Common myeloid progenitor, CD34-positive (primary cell): ENCODE measurements at regions not wholly inside any gene's neighbourhood (a gene's known extent, or its start where the extent isn't known, plus 50 kb on each side); places are given as distances from the start of the nearest gene placed in this dataset.

Experiments used
- CTCF ChIA-PET: fragments of 350-600 bp; sonication (Branson Sonifier 250); formaldehyde crosslinking; loops from one replicate; lab custom pipeline; 2021; ENCODE audit warnings: antibody characterized with exemption; lab: Charles Lee
- POLR2A ChIA-PET: fragments of 350-600 bp; sonication (Branson Sonifier 250); formaldehyde crosslinking; loops from one replicate; lab custom pipeline; 2021; ENCODE audit warnings: antibody characterized with exemption; lab: Charles Lee
- DNase-seq, 3 donors: peaks; one replicate each; pipeline versions ENCODE4 v3.0.0 to v3.0.0-alpha.2; 2013
- H3K27ac ChIP-seq, 2 experiments: 1 replicate in 1 of 2; 2 replicates in 1 of 2; pipeline ENCODE4 v1.7.0; 2013; ENCODE audit warnings: inconsistent platforms in 2 of 2, low read length in 2 of 2, mild to moderate bottlenecking in 2 of 2, low read depth in 1 of 2, moderate library complexity in 1 of 2; ENCODE audit not compliant: severe bottlenecking in 2 of 2, insufficient read depth in 1 of 2, poor library complexity in 1 of 2
- H3K27me3 ChIP-seq, 5 experiments: replicated peaks in 2 of 5; 1 replicate in 3 of 5; 2 replicates in 2 of 5; pipeline versions ENCODE4 v1.6.1 to v1.7.0; 2013; ENCODE audit warnings: low read length in 4 of 5, mild to moderate bottlenecking in 2 of 5, moderate library complexity in 2 of 5, inconsistent platforms in 1 of 5; ENCODE audit not compliant: insufficient read depth in 5 of 5, control insufficient read depth in 4 of 5
- H3K36me3 ChIP-seq, 4 experiments: 1 replicate in 2 of 4; 2 replicates in 2 of 4; pipeline versions ENCODE4 v1.6.1 to v1.7.0; 2013; ENCODE audit warnings: low read length in 3 of 4, control low read depth in 1 of 4, mild to moderate bottlenecking in 1 of 4; ENCODE audit not compliant: control insufficient read depth in 4 of 4, insufficient read depth in 4 of 4
- H3K4me1 ChIP-seq, 4 experiments: 1 replicate in 3 of 4; 2 replicates in 1 of 4; pipeline versions ENCODE4 v1.6.1 to v1.7.1; 2013; ENCODE audit warnings: low read length in 3 of 4, mild to moderate bottlenecking in 3 of 4, control low read depth in 1 of 4, inconsistent platforms in 1 of 4, moderate library complexity in 1 of 4; ENCODE audit not compliant: control insufficient read depth in 4 of 4, insufficient read depth in 4 of 4; ENCODE audit errors: control extremely low read depth in 1 of 4
- H3K4me3 ChIP-seq, 7 experiments: 1 replicate in 4 of 7; 2 replicates in 3 of 7; pipeline versions ENCODE4 v1.5.1 to v1.7.0; 2013; ENCODE audit warnings: mild to moderate bottlenecking in 7 of 7, low read length in 6 of 7, moderate library complexity in 6 of 7, inconsistent platforms in 2 of 7, low read depth in 2 of 7, control low read depth in 1 of 7; ENCODE audit not compliant: insufficient read depth in 4 of 7, control insufficient read depth in 1 of 7; ENCODE audit errors: extremely low read depth in 1 of 7
- H3K9me3 ChIP-seq, 5 experiments: 1 replicate in 4 of 5; 2 replicates in 1 of 5; pipeline versions ENCODE4 v1.6.1 to v1.7.1; 2013; ENCODE audit warnings: low read length in 4 of 5, mild to moderate bottlenecking in 2 of 5, inconsistent platforms in 1 of 5, low read depth in 1 of 5, moderate library complexity in 1 of 5; ENCODE audit not compliant: control insufficient read depth in 4 of 5, insufficient read depth in 2 of 5; ENCODE audit errors: control extremely low read depth in 1 of 5
- WGBS: methylation state at CpG from one replicate; pipeline ENCODE4 v1.1.5; 2013; ENCODE audit not compliant: insufficient coverage; 5-methylcytosine and 5-hydroxymethylcytosine counted together

DNA sequence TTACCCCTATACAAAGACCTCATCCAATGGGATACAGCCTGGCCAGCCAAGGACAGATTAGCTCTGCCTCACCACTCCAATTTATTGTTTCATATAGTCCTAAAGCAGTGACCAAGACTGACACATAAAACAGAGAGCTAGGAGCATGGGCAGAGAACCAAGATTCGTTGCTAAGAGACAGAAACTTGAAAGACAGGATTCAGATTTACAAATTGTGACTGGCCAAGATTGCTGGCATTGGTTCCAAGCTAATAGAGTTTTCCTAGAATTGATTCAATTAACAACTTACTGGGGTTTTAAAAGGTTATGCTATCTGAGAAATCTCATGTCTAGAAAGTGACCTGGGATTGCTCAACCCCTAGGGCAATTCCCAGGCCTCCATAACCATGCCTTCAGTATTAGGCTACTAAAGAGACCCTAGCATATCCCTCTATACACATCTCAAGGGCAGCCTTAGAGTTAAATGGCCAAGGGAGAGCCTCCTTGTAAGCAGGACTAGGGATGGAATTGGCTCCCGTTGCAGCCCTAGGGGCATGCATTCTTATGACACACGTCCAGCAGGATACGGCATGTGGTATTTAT lies 75.6 kb downstream of the ICOS start:
- 93% methylated on average over 3 of the region's 4 CpGs for WGBS
- Histone ChIP-seq H3K4me3 (no peak overlapping the region), H3K9me3 (no peaks in the 10 kb centered on the region), H3K4me1 (no peaks in the 10 kb centered on the region), H3K27me3 (no peaks in the 10 kb centered on the region), H3K36me3 (no peaks in the 10 kb centered on the region), H3K27ac (no peak overlapping the region)
- POLR2A ChIA-PET: no interaction called here
- CTCF ChIA-PET: interaction anchor here (1.5 kb wide), 1 partner anchor 10 kb away, joined by 3 read pairs; no protein-coding TSS in a partner anchor
- no peak for DNase-seq

DNA sequence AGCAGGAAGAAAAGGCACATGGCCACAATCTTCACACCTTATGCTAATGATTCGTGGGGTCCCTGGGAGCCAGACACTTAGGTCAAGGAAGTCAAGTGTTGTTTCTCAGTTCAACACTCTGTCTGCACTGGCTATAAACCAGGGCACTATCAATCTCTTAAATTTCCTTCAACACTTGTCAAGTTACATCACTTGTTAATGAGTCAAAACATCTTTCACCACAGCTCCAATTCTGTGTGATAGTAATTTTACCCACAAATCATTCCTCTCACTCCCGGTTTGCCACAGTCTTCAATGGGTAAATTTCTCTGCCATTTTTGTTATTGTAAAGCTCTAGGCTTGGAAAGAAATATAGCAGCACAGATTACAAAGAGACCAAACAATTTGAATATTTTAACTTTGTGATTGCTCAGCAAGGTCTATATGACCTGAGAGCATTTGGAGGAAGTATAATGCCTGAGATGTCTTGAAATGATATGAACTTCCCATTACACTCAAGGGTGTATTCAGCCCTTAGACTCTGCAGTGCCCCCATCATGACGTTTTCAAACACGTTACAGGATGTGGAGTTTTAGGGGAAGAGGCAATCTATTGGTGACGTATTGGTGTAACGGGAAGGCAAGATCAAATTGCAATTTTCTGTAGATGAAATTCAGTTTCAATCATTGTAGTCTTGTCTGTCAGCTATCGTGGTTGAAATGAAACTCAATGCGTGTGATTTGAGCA lies 78.7 kb downstream of the ICOS start:
- Histone ChIP-seq H3K9me3 (no peaks in the 10 kb centered on the region), H3K27ac (no peak overlapping the region), H3K4me3 (no peak overlapping the region), H3K4me1 (no peaks in the 10 kb centered on the region), H3K36me3 (no peaks in the 10 kb centered on the region), H3K27me3 (no peaks in the 10 kb centered on the region)
- CTCF ChIA-PET: no interaction called here
- no peak for DNase-seq
- POLR2A ChIA-PET: no interaction called here
- WGBS: 79% methylated on average over 6 of the region's 8 CpGs

DNA sequence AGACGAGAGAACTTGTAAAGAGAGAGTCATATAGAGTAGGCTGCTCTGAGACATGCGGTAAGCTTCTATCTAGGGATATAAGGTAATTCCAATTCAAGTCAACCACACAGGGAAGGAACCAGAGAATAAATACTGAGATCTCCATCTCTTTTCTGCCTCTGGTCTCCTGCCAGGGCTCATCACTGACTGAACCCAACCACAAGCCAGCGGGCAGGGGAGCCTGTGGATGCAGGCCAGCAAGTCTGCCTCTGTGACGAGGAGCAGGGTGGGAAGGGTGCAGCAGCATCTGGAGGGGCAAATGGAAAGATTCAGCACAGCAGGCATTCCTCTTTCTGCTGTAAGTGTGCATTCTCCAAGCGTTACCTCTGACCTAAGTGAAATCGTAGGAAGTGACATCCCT lies 82.2 kb downstream of the ICOS start:
- ChIA-PET POLR2A (no interaction called here), CTCF (no interaction called here)
- Histone ChIP-seq H3K27me3 (no peaks in the 10 kb centered on the region), H3K9me3 (no peaks in the 10 kb centered on the region), H3K4me1 (no peaks in the 10 kb centered on the region), H3K27ac (no peak overlapping the region), H3K4me3 (no peak overlapping the region), H3K36me3 (no peaks in the 10 kb centered on the region)
- DNase-seq: no peak
- 100% methylated on average over 5 of the region's 6 CpGs for WGBS

DNA sequence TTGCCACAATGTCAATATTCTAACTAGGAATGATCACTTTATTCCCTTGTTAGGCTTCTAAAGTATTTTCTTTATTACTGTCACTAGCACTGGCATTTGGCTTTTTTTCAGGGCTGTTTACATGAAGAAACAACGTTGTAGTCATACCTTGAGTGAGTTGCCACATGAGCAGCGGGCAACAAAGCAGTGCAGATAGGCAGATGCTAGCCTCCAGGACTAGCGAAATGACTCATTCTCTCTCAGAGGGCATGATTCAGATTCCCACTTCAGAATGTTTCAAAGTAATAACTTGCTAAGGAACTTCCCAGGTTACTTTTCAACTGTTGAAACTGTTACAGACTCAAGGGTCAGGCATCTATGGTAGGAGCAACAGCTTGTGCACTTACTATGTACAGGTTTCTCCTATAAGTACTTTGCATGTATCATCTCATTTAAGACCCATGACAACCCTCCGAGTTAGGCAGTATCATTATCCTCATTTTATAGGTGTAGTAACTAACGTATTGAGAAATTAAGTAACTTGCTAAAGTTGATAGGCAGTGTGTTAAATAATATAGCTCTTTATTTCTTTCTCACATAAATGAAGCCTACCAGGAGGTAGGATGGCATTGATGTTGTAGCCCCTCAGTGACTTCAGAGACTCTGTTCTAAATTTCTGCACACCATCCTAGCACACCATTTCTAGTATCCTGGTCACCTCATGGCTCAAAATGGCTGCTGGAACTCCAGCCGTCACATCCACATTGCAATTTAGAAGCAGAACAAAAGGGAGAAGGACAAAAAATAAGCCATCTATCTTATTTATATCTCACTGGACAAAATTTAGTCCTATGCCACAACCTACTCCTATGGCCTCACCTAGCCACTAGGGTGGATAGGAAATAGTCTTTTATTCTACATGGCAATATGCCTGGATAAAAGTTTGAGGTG lies 83.3 kb downstream of the ICOS start:
- no peaks in the 10 kb centered on the region for H3K36me3 ChIP-seq
- DNase-seq: no peak
- H3K27me3 ChIP-seq: no peaks in the 10 kb centered on the region
- H3K27ac ChIP-seq: no peak overlapping the region
- no peaks in the 10 kb centered on the region for H3K4me1 ChIP-seq
- POLR2A ChIA-PET: no interaction called here
- WGBS: 91% methylated on average over 4 of the region's 6 CpGs
- H3K9me3 ChIP-seq: no peaks in the 10 kb centered on the region
- CTCF ChIA-PET: no interaction called here
- H3K4me3 ChIP-seq: no peak overlapping the region

DNA sequence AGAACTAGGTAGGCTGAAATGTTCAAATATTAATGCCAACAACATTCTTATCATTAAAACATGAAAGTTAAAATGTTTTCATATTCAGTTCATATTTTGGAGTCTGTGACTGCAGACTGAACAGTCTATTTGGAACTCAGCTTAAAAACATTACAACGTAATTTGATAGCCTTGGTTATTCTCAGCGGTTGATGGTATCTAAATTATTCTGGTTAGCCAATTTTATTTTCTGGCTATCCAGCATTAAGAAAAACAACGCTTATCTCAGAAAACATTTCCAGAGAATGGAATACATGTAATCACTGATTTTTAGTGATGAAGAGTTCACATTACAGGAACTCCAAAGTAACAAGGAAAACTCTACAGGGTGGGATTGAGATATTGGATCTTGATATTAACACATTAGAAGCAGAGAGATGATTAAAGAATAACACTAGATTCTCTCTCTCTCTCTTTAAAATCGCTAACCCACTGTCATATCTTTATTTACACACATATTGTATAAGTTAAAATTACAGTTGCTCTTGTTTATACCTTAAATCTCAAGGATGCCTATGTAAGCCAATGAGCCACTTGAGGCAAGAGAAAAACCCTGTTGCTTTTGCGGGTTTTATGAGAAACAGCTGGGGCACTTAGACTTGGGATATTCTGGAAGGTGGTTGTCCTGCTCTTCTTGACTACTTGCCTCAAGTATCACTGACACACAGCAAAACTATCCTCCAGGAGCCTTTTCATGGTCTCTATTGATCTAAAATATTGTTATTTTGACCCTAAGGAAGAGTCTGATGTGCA lies 84.9 kb downstream of the ICOS start:
- no peaks in the 10 kb centered on the region for H3K27me3 ChIP-seq
- H3K4me1 ChIP-seq: peaks cover 0 to 2% (median under 1%) of the 10 kb centered on the region in 4 experiments
- WGBS: 94% methylated on average over 3 of the region's 5 CpGs
- no peak overlapping the region for H3K27ac ChIP-seq
- no peak for DNase-seq
- H3K36me3 ChIP-seq: no peaks in the 10 kb centered on the region
- ChIA-PET CTCF (interaction anchor here (4.6 kb wide), 1 partner anchor 31 kb away, joined by 28 read pairs; no protein-coding TSS in a partner anchor), POLR2A (no interaction called here)
- no peaks in the 10 kb centered on the region for H3K9me3 ChIP-seq
- no peak overlapping the region for H3K4me3 ChIP-seq

DNA sequence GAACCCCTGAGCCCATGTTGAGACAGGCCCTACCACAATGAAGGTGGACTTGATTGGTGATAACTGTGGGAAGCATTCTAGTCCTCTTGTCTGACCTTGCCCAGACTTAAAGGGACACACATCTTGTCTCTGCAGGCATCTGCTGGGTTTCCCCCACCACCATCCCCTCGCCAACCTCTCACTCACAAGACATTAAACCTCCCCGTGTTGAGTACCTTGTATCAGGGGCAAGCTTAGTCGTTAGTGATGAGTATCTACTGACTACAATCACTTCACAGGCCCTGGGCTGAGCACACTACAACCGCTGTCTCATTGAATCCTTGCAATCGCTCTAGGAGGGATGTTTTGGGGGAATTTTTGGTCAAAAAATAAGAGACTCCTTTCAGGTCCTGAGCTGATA lies 86.0 kb downstream of the ICOS start:
- no peaks in the 10 kb centered on the region for H3K27me3 ChIP-seq
- peaks cover 0 to 10% (median 4%) of the 10 kb centered on the region in 4 experiments for H3K4me1 ChIP-seq
- H3K36me3 ChIP-seq: no peaks in the 10 kb centered on the region
- CTCF ChIA-PET: interaction anchor here (0.8 to 4.6 kb wide), 5 partner anchors 9 to 158 kb away, joined by 3 to 28 read pairs (median 4); no protein-coding TSS in a partner anchor
- H3K9me3 ChIP-seq: peaks cover 0 to 2% (median 0%) of the 10 kb centered on the region in 5 experiments
- no peak for DNase-seq
- POLR2A ChIA-PET: no interaction called here
- no CpG with 5 or more reads among the region's 5 CpGs for WGBS
- H3K27ac ChIP-seq: no peak overlapping the region
- no peak overlapping the region for H3K4me3 ChIP-seq
